Left ventricle myocardium inferior (tissue), 1 donor: ENCODE measurements at regions not wholly inside any gene's neighbourhood (a gene's known extent, or its start where the extent isn't known, plus 50 kb on each side); places are given as distances from the start of the nearest gene placed in this dataset.

Experiments used
- DNase-seq: peaks from one replicate; pipeline ENCODE4 v3.0.0-alpha.2; 2020
- H3K27ac ChIP-seq: fragments of 200-600 bp; replicated peaks from 2 replicates; pipeline ENCODE4 v1.8.0; 2021
- H3K27me3 ChIP-seq: fragments of 200-600 bp; 2 replicates; pipeline ENCODE4 v1.8.0; 2021; ENCODE audit warnings: low read depth
- H3K36me3 ChIP-seq: fragments of 200-600 bp; 2 replicates; pipeline ENCODE4 v1.8.0; 2021
- H3K4me1 ChIP-seq: fragments of 200-600 bp; 2 replicates; pipeline ENCODE4 v1.8.0; 2021
- H3K4me3 ChIP-seq: fragments of 200-600 bp; 2 replicates; pipeline ENCODE4 v1.8.0; 2021; ENCODE audit warnings: mild to moderate bottlenecking, moderate library complexity
- H3K9me3 ChIP-seq: fragments of 200-600 bp; replicated peaks from 2 replicates; pipeline ENCODE4 v1.8.0; 2021
- CTCF ChIP-seq: fragments of 200-600 bp; IDR thresholded peaks from 2 replicates; pipeline ENCODE4 v1.8.0; 2021; ENCODE audit warnings: antibody characterized with exemption, mild to moderate bottlenecking, borderline replicate concordance
- intact Hi-C: fragments of 100-400 bp; cut with micrococcal nuclease; formaldehyde crosslinking; loops from one replicate; pipeline ENCODE4 v1.11.0; 2022
- donor health status: DM: no; HTN: yes; CAD: no; lungs with severe emphysema.

DNA sequence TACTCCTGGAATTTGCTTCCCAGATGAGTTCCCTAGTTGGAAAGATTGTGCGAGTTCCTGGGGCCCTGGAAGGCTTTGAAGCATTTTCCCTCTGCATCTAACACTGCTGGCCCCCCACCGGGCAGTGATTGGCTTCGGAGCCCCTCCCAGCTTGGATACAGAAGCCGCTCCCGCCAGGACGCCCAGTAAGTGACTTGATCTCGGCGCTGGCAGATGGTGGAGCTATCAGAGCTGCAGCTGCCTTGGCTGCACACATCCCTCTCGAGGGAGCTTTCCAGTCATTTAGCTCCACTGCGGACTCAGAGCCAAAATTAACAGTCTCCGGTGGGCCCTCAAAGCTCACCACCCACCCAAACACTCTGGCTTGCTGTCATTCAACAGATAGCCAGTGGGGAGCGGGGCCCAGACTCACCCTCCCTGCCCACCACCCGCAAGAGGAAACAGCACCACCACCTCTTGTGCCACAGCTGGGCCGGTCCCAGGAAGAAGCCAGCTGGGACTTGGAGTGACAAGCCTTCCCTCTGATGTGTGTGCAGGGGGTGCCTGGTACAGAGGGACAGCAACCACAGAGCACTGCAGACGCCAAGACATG is 162.3 kb downstream of the TRIM29 start:
- intact Hi-C loops: no loop called here
- DNase-seq: peak; percentile 33
- Histone ChIP-seq H3K4me1 (peaks cover 21% of the 10 kb centered on the region), H3K27me3 (peaks cover 58% of the 10 kb centered on the region), H3K27ac (no peak overlapping the region), H3K36me3 (no peaks in the 10 kb centered on the region), H3K4me3 (no peak overlapping the region), H3K9me3 (peaks cover 5% of the 10 kb centered on the region)
- no peak for TF ChIP-seq CTCF

- Histone ChIP-seq H3K27me3 (peaks cover 51% of the 10 kb centered on the region), H3K9me3 (peaks cover 5% of the 10 kb centered on the region), H3K36me3 (no peaks in the 10 kb centered on the region), H3K4me1 (peaks cover 21% of the 10 kb centered on the region), H3K27ac (no peak overlapping the region), H3K4me3 (no peak overlapping the region)
- TF ChIP-seq CTCF: no peak
- DNase-seq: peak; percentile 39
- intact Hi-C loops: no loop called here
Observed at GRCh38 chr11:119974467-119974866, 163.4 kb downstream of the TRIM29 start.

DNA sequence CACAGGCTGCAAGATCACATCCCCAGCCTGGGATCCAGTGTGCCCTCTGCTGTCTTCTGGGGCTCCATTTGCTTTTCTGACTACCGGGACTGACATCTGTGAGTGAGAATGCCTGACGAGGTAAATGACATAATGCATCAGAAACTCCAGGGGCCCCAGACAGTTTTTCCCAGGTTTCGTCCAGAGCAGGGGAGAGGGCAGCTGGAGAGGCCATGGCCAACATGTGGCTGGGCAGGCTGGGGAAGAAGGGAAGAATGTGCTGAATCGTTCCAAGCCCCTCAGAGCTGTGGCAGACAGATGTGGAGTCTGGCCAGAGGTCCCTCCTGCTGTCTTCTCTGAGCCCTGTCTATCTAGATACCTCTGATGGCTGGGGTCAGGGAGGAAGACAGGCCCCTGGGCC is 163.9 kb downstream of the TRIM29 start:
- intact Hi-C loops: no loop called here
- no peak for TF ChIP-seq CTCF
- H3K4me1 ChIP-seq: peaks cover 21% of the 10 kb centered on the region
- no peak overlapping the region for H3K4me3 ChIP-seq
- peaks cover 50% of the 10 kb centered on the region for H3K27me3 ChIP-seq
- no peak overlapping the region for H3K27ac ChIP-seq
- no peaks in the 10 kb centered on the region for H3K36me3 ChIP-seq
- DNase-seq: no peak
- peaks cover 5% of the 10 kb centered on the region for H3K9me3 ChIP-seq

- no peak for TF ChIP-seq CTCF
- no peak overlapping the region for H3K4me3 ChIP-seq
- H3K36me3 ChIP-seq: no peaks in the 10 kb centered on the region
- DNase-seq: no peak
- peaks cover 36% of the 10 kb centered on the region for H3K27me3 ChIP-seq
- intact Hi-C loops: no loop called here
- H3K4me1 ChIP-seq: peaks cover 21% of the 10 kb centered on the region
- H3K9me3 ChIP-seq: peaks cover 5% of the 10 kb centered on the region
- no peak overlapping the region for H3K27ac ChIP-seq
Observed at GRCh38 chr11:119972281-119972680, 165.6 kb downstream of the TRIM29 start.

DNA sequence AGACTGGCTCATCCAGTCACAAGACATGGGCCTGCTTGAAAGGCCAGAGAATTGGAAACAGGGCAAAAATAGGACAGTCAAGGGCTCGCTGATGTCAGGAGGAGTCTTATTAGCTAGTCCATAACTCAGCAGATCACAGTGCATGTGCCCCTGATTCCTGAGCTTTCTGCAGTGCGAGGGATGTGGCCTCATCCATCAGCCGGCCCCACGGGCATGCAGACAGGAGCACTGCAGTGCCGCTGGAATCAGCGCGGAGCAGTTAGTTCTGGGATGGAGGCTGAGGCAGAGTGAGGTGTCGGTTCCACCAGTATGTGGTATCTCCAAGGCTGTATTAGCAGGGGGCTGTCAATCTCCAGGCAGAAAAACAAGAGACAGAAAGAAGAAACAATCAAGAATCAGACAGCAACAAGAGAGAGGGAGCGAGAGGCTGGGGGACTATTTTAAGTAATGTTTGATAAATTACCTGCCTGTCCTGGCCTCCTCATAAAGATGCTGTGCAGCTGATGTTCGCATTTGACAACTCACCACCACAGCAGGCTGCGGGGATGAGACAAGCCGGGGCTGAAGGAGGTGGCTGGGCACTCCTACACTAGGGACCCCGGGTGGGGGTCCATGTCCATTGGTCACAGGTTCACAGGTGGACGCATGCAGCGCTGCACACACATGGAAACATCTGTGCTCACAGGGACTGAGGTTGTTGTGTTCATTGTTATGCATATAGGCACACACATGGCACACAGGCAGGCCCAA is 167.2 kb downstream of the TRIM29 start:
- intact Hi-C loops: no loop called here
- Histone ChIP-seq H3K27ac (no peak overlapping the region), H3K4me1 (peaks cover 19% of the 10 kb centered on the region), H3K36me3 (no peaks in the 10 kb centered on the region), H3K27me3 (peaks cover 23% of the 10 kb centered on the region), H3K4me3 (no peak overlapping the region), H3K9me3 (peaks cover 5% of the 10 kb centered on the region)
- no peak for DNase-seq
- no peak for TF ChIP-seq CTCF
